IMR-90 (cell line): ENCODE measurements at regions not wholly inside any gene's neighbourhood (a gene's known extent, or its start where the extent isn't known, plus 50 kb on each side); places are given as distances from the start of the nearest gene placed in this dataset.

Source experiments
- ATAC-seq: fragments of 200-7000 bp; cut with Tn5 transposase; 2 replicates; pipeline ENCODE4 v1.9.1; 2020; ENCODE audit warnings: low read depth, mild to moderate bottlenecking, moderate library complexity
- BruUV-seq: library from RNA; stranded (reverse); fragments of 400-500 nt; replicated peaks from 2 replicates; lab custom pipeline; 2021; lab: Mats Ljungman, UMichigan
- CTCF ChIA-PET: fragments of 300-600 bp; formaldehyde crosslinking; extraction: SDS; loops from one replicate; lab custom pipeline; 2021; ENCODE audit warnings: antibody characterized with exemption; lab: Yijun Ruan, JAX
- POLR2A ChIA-PET: fragments of 300-600 bp; sonication (Branson Sonifier 250); formaldehyde crosslinking; loops from one replicate; lab custom pipeline; 2022; ENCODE audit warnings: antibody characterized with exemption; ENCODE audit not compliant: unreplicated experiment; lab: Charles Lee
- DNase-seq: peaks from one replicate; pipeline ENCODE4 v3.0.0; 2013
- H2AFZ ChIP-seq: replicated peaks from 2 replicates; pipeline ENCODE3; 2013; ENCODE audit warnings: low read length, mild to moderate bottlenecking; ENCODE audit not compliant: poor library complexity
- H2AK5ac ChIP-seq: 2 replicates; pipeline ENCODE4 v1.6.1; 2013; ENCODE audit warnings: low read depth, low read length, inconsistent platforms
- H2AK9ac ChIP-seq: replicated peaks from 2 replicates; pipeline ENCODE3; 2013; ENCODE audit warnings: mild to moderate bottlenecking, low read depth, low read length, moderate library complexity; ENCODE audit not compliant: poor library complexity
- H2BK120ac ChIP-seq: 2 replicates; pipeline ENCODE4 v1.6.1; 2013; ENCODE audit warnings: low read depth, low read length, inconsistent platforms
- H2BK15ac ChIP-seq: 3 replicates; pipeline ENCODE4 v1.6.1; 2013; ENCODE audit warnings: low read depth, low read length, inconsistent platforms
- H2BK20ac ChIP-seq: 2 replicates; pipeline ENCODE4 v1.6.1; 2013; ENCODE audit warnings: low read depth, mild to moderate bottlenecking, inconsistent platforms, low read length, moderate library complexity
- H2BK5ac ChIP-seq: 2 replicates; pipeline ENCODE4 v1.6.1; 2013; ENCODE audit warnings: mild to moderate bottlenecking, low read depth, low read length, inconsistent platforms; ENCODE audit not compliant: poor library complexity, severe bottlenecking
- H3K14ac ChIP-seq: replicated peaks from 2 replicates; pipeline ENCODE4 v1.6.1; 2013; ENCODE audit warnings: low read depth, low read length, inconsistent platforms
- H3K18ac ChIP-seq: 2 replicates; pipeline ENCODE4 v1.6.1; 2013; ENCODE audit warnings: low read depth, low read length, control low read depth
- H3K23ac ChIP-seq: 2 replicates; pipeline ENCODE4 v1.6.1; 2013; ENCODE audit warnings: low read depth, low read length, inconsistent platforms
- H3K27ac ChIP-seq: 2 replicates; pipeline ENCODE4 v1.5.1; 2013; ENCODE audit warnings: mild to moderate bottlenecking, control low read depth, low read length; ENCODE audit not compliant: insufficient read depth
- H3K27me3 ChIP-seq: 2 replicates; pipeline ENCODE4 v1.6.1; 2013; ENCODE audit warnings: low read length; ENCODE audit not compliant: control insufficient read depth, insufficient read depth
- H3K36me3 ChIP-seq: 2 replicates; pipeline ENCODE4 v1.6.1; 2013; ENCODE audit warnings: low read length, mixed read lengths; ENCODE audit not compliant: control insufficient read depth, insufficient read depth
- H3K4ac ChIP-seq: 2 replicates; pipeline ENCODE4 v1.6.1; 2013; ENCODE audit warnings: low read depth, low read length, inconsistent platforms
- H3K4me1 ChIP-seq: 2 replicates; pipeline ENCODE4 v1.6.1; 2013; ENCODE audit warnings: low read length, mixed read lengths; ENCODE audit not compliant: control insufficient read depth, insufficient read depth
- H3K4me2 ChIP-seq: 2 replicates; pipeline ENCODE4 v1.6.1; 2013; ENCODE audit warnings: low read depth, mild to moderate bottlenecking, control low read depth, low read length, moderate library complexity
- H3K4me3 ChIP-seq: 2 replicates; pipeline ENCODE4 v1.5.1; 2013; ENCODE audit warnings: low read depth, mild to moderate bottlenecking, control low read depth, low read length, moderate library complexity; ENCODE audit not compliant: insufficient read depth
- H3K56ac ChIP-seq: 2 replicates; pipeline ENCODE4 v1.6.1; 2013; ENCODE audit warnings: low read length, inconsistent platforms; ENCODE audit not compliant: insufficient read depth; ENCODE audit errors: extremely low read depth
- H3K79me1 ChIP-seq, 2 experiments: 2 replicates each; pipeline ENCODE4 v1.6.1; 2013; ENCODE audit warnings: low read length in 2 of 2, inconsistent platforms in 1 of 2, low read depth in 1 of 2
- H3K9ac ChIP-seq: 2 replicates; pipeline ENCODE4 v1.6.1; 2013; ENCODE audit warnings: low read depth, low read length, control low read depth
- H3K9me1 ChIP-seq: 2 replicates; pipeline ENCODE4 v1.6.1; 2013; ENCODE audit warnings: low read length, inconsistent platforms; ENCODE audit not compliant: insufficient read depth
- H3K9me3 ChIP-seq: 2 replicates; pipeline ENCODE4 v1.6.1; 2013; ENCODE audit warnings: low read length; ENCODE audit not compliant: control insufficient read depth, insufficient read depth
- H4K20me1 ChIP-seq: 2 replicates; pipeline ENCODE4 v1.6.1; 2013; ENCODE audit warnings: low read length, inconsistent platforms; ENCODE audit not compliant: insufficient read depth
- H4K5ac ChIP-seq: 2 replicates; pipeline ENCODE4 v1.6.1; 2013; ENCODE audit warnings: mild to moderate bottlenecking, low read depth, low read length, control low read depth
- H4K8ac ChIP-seq, 2 experiments: 2 replicates each; pipeline ENCODE4 v1.6.1; 2013; ENCODE audit warnings: low read depth in 2 of 2, low read length in 2 of 2, control low read depth in 1 of 2, inconsistent platforms in 1 of 2
- H4K91ac ChIP-seq: 2 replicates; pipeline ENCODE4 v1.6.1; 2013; ENCODE audit warnings: low read depth, low read length, inconsistent platforms; ENCODE audit not compliant: insufficient read depth
- CEBPB ChIP-seq: IDR thresholded peaks from 2 replicates; pipeline ENCODE4 v1.6.1; 2012; ENCODE audit warnings: low read depth, low read length, improper control_type of control experiment
- CHD1 ChIP-seq: IDR thresholded peaks from 2 replicates; pipeline ENCODE4 v1.6.1; 2012; ENCODE audit warnings: low read depth, low read length, improper control_type of control experiment
- MXI1 ChIP-seq: IDR thresholded peaks from 2 replicates; pipeline ENCODE4 v1.6.1; 2012; ENCODE audit warnings: low read depth, mild to moderate bottlenecking, low read length, moderate library complexity, borderline replicate concordance
- POLR2A ChIP-seq: IDR thresholded peaks from 2 replicates; pipeline ENCODE4 v1.6.1; 2012; ENCODE audit warnings: mild to moderate bottlenecking, low read depth, low read length
- RCOR1 ChIP-seq: IDR thresholded peaks from 2 replicates; pipeline ENCODE4 v1.6.1; 2012; ENCODE audit warnings: mild to moderate bottlenecking, low read length, improper control_type of control experiment; ENCODE audit not compliant: insufficient replicate concordance
- WGBS, 2 experiments: methylation state at CpG; one replicate each; pipeline versions ENCODE4 v1.1.5 to v1.1.7; 2013; ENCODE audit warnings: missing lambda C conversion rate in 2 of 2; ENCODE audit not compliant: insufficient read length in 1 of 2; ENCODE audit errors: extremely low coverage in 2 of 2; 5-methylcytosine and 5-hydroxymethylcytosine counted together
- dilution Hi-C: fragments of 300-500 bp; cut with HindIII; formaldehyde crosslinking; loops from one replicate; pipeline ENCODE4 v1.14.3; 2018; ENCODE audit warnings: low sequenced_read_pairs; ENCODE audit not compliant: unreplicated experiment
- in situ Hi-C: fragments of 300-500 bp; cut with MboI; formaldehyde crosslinking; loops from 3 replicates; pipeline ENCODE4 v1.14.3; 2019; ENCODE audit warnings: low sequenced_read_pairs, inconsistent platforms, mixed read lengths
- intact Hi-C: fragments of 100-400 bp; cut with micrococcal nuclease; formaldehyde crosslinking; loops from 2 replicates; pipeline ENCODE4 v1.10.0; 2022

DNA sequence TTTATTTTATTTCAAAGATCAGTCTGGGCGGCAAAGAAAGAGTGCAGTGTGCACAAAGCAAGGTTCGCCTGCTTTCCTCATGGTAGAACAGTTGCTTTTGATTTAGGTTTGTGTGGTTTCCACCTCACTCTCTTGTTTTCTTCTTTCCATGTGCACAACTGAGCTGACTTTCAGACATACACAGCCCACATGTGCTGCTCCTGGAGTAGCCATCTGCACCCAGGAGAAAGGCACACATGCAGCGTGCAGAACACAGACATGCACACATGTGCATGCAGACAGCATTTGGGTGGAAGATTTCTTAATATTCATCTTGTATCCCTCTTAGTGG lies 302.1 kb downstream of the FZD1 start:
- Histone ChIP-seq H3K56ac (no peak overlapping the region), H3K4me3 (no peak overlapping the region), H3K9ac (no peak overlapping the region), H3K4me2 (no peak overlapping the region), H2BK20ac (no peak overlapping the region), H3K79me1 (no peaks in the 10 kb centered on the region), H2BK15ac (no peak overlapping the region), H2AFZ (no peak overlapping the region), H3K18ac (no peak overlapping the region), H3K36me3 (no peaks in the 10 kb centered on the region), H2BK5ac (no peak overlapping the region), H3K27me3 (peaks cover 2% of the 10 kb centered on the region; the same call in 1 of the 2 replicates), H2AK9ac (no peak overlapping the region), H3K27ac (no peak overlapping the region), H4K91ac (no peak overlapping the region), H2AK5ac (no peak overlapping the region), H3K9me3 (no peaks in the 10 kb centered on the region), H3K23ac (no peak overlapping the region), H2BK120ac (no peak overlapping the region), H4K20me1 (no peaks in the 10 kb centered on the region), H3K4ac (no peak overlapping the region), H4K8ac (no peak overlapping the region), H3K4me1 (no peaks in the 10 kb centered on the region; the same call in 1 of the 2 replicates), H4K5ac (no peak overlapping the region), H3K14ac (no peak overlapping the region), H3K9me1 (no peaks in the 10 kb centered on the region)
- DNase-seq (no peak), ATAC-seq (no peak)
- in situ Hi-C loops: no loop called here
- POLR2A ChIA-PET: no interaction called here
- BruUV-seq: no TSS peak
- intact Hi-C loops: loop anchor here (10.0 kb wide), 1 partner anchor 262 kb away; no protein-coding TSS in a partner anchor
- dilution Hi-C loops: no loop called here
- WGBS, 2 experiments: no CpG with 5 or more reads among the region's 3 CpGs
- CTCF ChIA-PET: no interaction called here
- no peak for TF ChIP-seq POLR2A
- TF ChIP-seq CEBPB: no peak
- no peak for TF ChIP-seq RCOR1
- no peak for TF ChIP-seq CHD1
- TF ChIP-seq MXI1: no peak
